SU-DHL-6 (cell line): ENCODE measurements at regions not wholly inside any gene's neighbourhood (a gene's known extent, or its start where the extent isn't known, plus 50 kb on each side); places are given as distances from the start of the nearest gene placed in this dataset.

Experiments used
- H2AFZ ChIP-seq: fragments of 200-600 bp; sonication (generic); 2 replicates; pipeline ENCODE4 v1.6.1; 2014; ENCODE audit warnings: low read depth, mild to moderate bottlenecking, moderate library complexity, mixed read lengths, antibody characterized with exemption, low read length; ENCODE audit not compliant: severe bottlenecking
- H3F3A ChIP-seq: fragments of 200-600 bp; shearing (Covaris generic); 2 replicates; pipeline ENCODE4 v1.6.0; 2016; ENCODE audit warnings: antibody characterized with exemption, mild to moderate bottlenecking; ENCODE audit not compliant: insufficient read depth
- H3K27ac ChIP-seq: fragments of 200-600 bp; sonication (generic); 2 replicates; pipeline ENCODE4 v1.5.1; 2016; ENCODE audit warnings: low read depth, mild to moderate bottlenecking, low read length, moderate library complexity, mixed read lengths
- H3K27me3 ChIP-seq: fragments of 200-600 bp; sonication (generic), shearing (Covaris generic); 2 replicates; pipeline ENCODE4 v1.6.0; 2014; ENCODE audit warnings: mild to moderate bottlenecking, low read length
- H3K36me3 ChIP-seq: fragments of 200-600 bp; sonication (generic); 2 replicates; pipeline ENCODE4 v1.6.1; 2014; ENCODE audit warnings: mild to moderate bottlenecking, low read length, mixed read lengths
- H3K4me2 ChIP-seq: fragments of 300-600, 200-600 bp; shearing (Covaris generic), sonication (generic); 2 replicates; pipeline ENCODE4 v1.6.0; 2014; ENCODE audit warnings: low read length, low read depth, mild to moderate bottlenecking; ENCODE audit not compliant: poor library complexity, severe bottlenecking
- H3K4me3 ChIP-seq: fragments of 200-600 bp; sonication (generic); 2 replicates; pipeline ENCODE4 v1.5.1; 2014; ENCODE audit warnings: antibody characterized with exemption, low read length, mild to moderate bottlenecking, mixed read lengths; ENCODE audit not compliant: insufficient read depth, poor library complexity, severe bottlenecking
- H3K79me2 ChIP-seq: fragments of 200-600 bp; sonication (generic); 2 replicates; pipeline ENCODE4 v1.6.1; 2014; ENCODE audit warnings: mild to moderate bottlenecking, low read length, moderate library complexity; ENCODE audit not compliant: insufficient read depth
- H3K9ac ChIP-seq: fragments of 200-600 bp; sonication (generic); 2 replicates; pipeline ENCODE4 v1.7.0; 2014; ENCODE audit warnings: mild to moderate bottlenecking, low read length
- H3K9me2 ChIP-seq: fragments of 200-600 bp; sonication (generic); replicated peaks from 2 replicates; pipeline ENCODE4 v1.6.1; 2014; ENCODE audit warnings: low read length; ENCODE audit not compliant: insufficient read depth
- H3K9me3 ChIP-seq: fragments of 200-600 bp; sonication (generic); 2 replicates; pipeline ENCODE4 v1.6.1; 2014; ENCODE audit warnings: low read length, mixed read lengths; ENCODE audit not compliant: insufficient read depth
- H4K20me1 ChIP-seq: fragments of 200-600 bp; sonication (generic); 2 replicates; pipeline ENCODE4 v1.6.1; 2014; ENCODE audit warnings: low read depth, mild to moderate bottlenecking, antibody characterized with exemption, low read length, moderate library complexity, mixed read lengths
- CTCF ChIP-seq: fragments of 200-600 bp; sonication (generic); IDR thresholded peaks from one replicate; pipeline ENCODE4 v1.5.1; 2017; ENCODE audit warnings: antibody characterized with exemption, mild to moderate bottlenecking, low read length, moderate library complexity; ENCODE audit not compliant: insufficient read depth, poor library complexity, severe bottlenecking
- EZH2phosphoT487 ChIP-seq: fragments of 200-600 bp; sonication (generic), shearing (Covaris generic); conservative IDR thresholded peaks from 2 replicates; pipeline ENCODE4 v1.6.1; 2018; ENCODE audit warnings: mild to moderate bottlenecking, antibody characterized with exemption, low read length, moderate library complexity, mixed read lengths

GRCh38 chr13:105127732-105128131 lies 1407.7 kb downstream of the EFNB2 start:
- Histone ChIP-seq H3K4me2 (no peak overlapping the region), H2AFZ (no peak overlapping the region), H3K27me3 (no peaks in the 10 kb centered on the region), H3K9ac (no peak overlapping the region), H4K20me1 (no peaks in the 10 kb centered on the region), H3K79me2 (no peaks in the 10 kb centered on the region), H3K9me3 (no peaks in the 10 kb centered on the region), H3K36me3 (no peaks in the 10 kb centered on the region), H3K4me3 (no peak overlapping the region), H3K27ac (no peak overlapping the region), H3F3A (no peaks in the 10 kb centered on the region), H3K9me2 (no peaks in the 10 kb centered on the region)
- no peak for TF ChIP-seq EZH2phosphoT487
- no peak for TF ChIP-seq CTCF

GRCh38 chr13:105121221-105121620 lies 1414.2 kb downstream of the EFNB2 start:
- Histone ChIP-seq H3F3A (no peaks in the 10 kb centered on the region), H3K9me3 (no peaks in the 10 kb centered on the region), H3K4me3 (no peak overlapping the region), H3K9ac (no peak overlapping the region), H3K79me2 (no peaks in the 10 kb centered on the region), H3K4me2 (no peak overlapping the region), H2AFZ (no peak overlapping the region), H4K20me1 (no peaks in the 10 kb centered on the region), H3K9me2 (no peaks in the 10 kb centered on the region), H3K36me3 (no peaks in the 10 kb centered on the region), H3K27me3 (no peaks in the 10 kb centered on the region), H3K27ac (no peak overlapping the region)
- no peak for TF ChIP-seq EZH2phosphoT487
- no peak for TF ChIP-seq CTCF

GRCh38 chr13:105118426-105118985 lies 1417.0 kb downstream of the EFNB2 start:
- no peaks in the 10 kb centered on the region for H3F3A ChIP-seq
- H3K4me3 ChIP-seq: no peak overlapping the region
- H3K27ac ChIP-seq: no peak overlapping the region
- H3K79me2 ChIP-seq: no peaks in the 10 kb centered on the region
- no peaks in the 10 kb centered on the region for H4K20me1 ChIP-seq
- no peak overlapping the region for H2AFZ ChIP-seq
- no peak overlapping the region for H3K9ac ChIP-seq
- H3K27me3 ChIP-seq: no peaks in the 10 kb centered on the region
- H3K4me2 ChIP-seq: no peak overlapping the region
- H3K36me3 ChIP-seq: no peaks in the 10 kb centered on the region
- no peak for TF ChIP-seq CTCF
- no peak for TF ChIP-seq EZH2phosphoT487
- H3K9me2 ChIP-seq: no peaks in the 10 kb centered on the region
- H3K9me3 ChIP-seq: no peaks in the 10 kb centered on the region

- Histone ChIP-seq H3K27me3 (no peaks in the 10 kb centered on the region), H3K9me3 (no peaks in the 10 kb centered on the region)
- TF ChIP-seq CTCF (no peak), EZH2phosphoT487 (no peak)
Observed at GRCh38 chr13:105116966-105117365, 1418.5 kb downstream of the EFNB2 start.

More at GRCh38 chr13:105116966-105117365, 1418.5 kb downstream of the EFNB2 start:
- no peaks in the 10 kb centered on the region for H4K20me1 ChIP-seq
- no peak overlapping the region for H3K27ac ChIP-seq
- H3K9me2 ChIP-seq: no peaks in the 10 kb centered on the region
- no peak overlapping the region for H2AFZ ChIP-seq
- H3K4me3 ChIP-seq: no peak overlapping the region
- no peak overlapping the region for H3K4me2 ChIP-seq
- H3K9ac ChIP-seq: no peak overlapping the region
- no peaks in the 10 kb centered on the region for H3F3A ChIP-seq
- no peaks in the 10 kb centered on the region for H3K79me2 ChIP-seq
- no peaks in the 10 kb centered on the region for H3K36me3 ChIP-seq
